Amniotic stem cell (primary cell): ENCODE measurements at regions not wholly inside any gene's neighbourhood (a gene's known extent, or its start where the extent isn't known, plus 50 kb on each side); places are given as distances from the start of the nearest gene placed in this dataset.

Source experiments
- DNase-seq: peaks from one replicate; lab custom pipeline; 2025; lab: John Stamatoyannopoulos, UW

- DNase-seq = no peak
These were observed 72.3 kb upstream of the PDZRN3 start for GRCh38 chr3:73697020-73697419.

GRCh38 chr3:73695841-73696240 is 71.1 kb upstream of the PDZRN3 start:
- no peak for DNase-seq

GRCh38 chr3:73694983-73695757 is 70.4 kb upstream of the PDZRN3 start:
- DNase-seq = no peak

GRCh38 chr3:73687106-73688004 is 62.6 kb upstream of the PDZRN3 start:
- DNase-seq = no peak

GRCh38 chr3:73685061-73685460 is 60.3 kb upstream of the PDZRN3 start:
- no peak for DNase-seq

- no peak for DNase-seq
These were observed 59.0 kb upstream of the PDZRN3 start for GRCh38 chr3:73683706-73684105.

GRCh38 chr3:73681610-73682009 is 56.9 kb upstream of the PDZRN3 start:
- DNase-seq = no peak

- no peak for DNase-seq
These were observed 56.5 kb upstream of the PDZRN3 start for GRCh38 chr3:73681198-73681597.

GRCh38 chr3:73680391-73681095 is 55.8 kb upstream of the PDZRN3 start:
- no peak for DNase-seq

GRCh38 chr3:73677336-73678024 is 52.7 kb upstream of the PDZRN3 start:
- DNase-seq = no peak
